Cerebellar cortex (tissue), 1 donor: ENCODE measurements at regions not wholly inside any gene's neighbourhood (a gene's known extent, or its start where the extent isn't known, plus 50 kb on each side); places are given as distances from the start of the nearest gene placed in this dataset.
"Not testable (repeated sequence)": the region's sequence is repeated elsewhere in the genome, so short reads cannot be mapped to it uniquely, and the experiment has no call there.

ENCODE experiments used
- DNase-seq: peaks from one replicate; pipeline ENCODE4 v3.0.0-alpha.2; 2015; ENCODE audit warnings: low spot score

GRCh38 chr1:148264374-148265276, 112.5 kb upstream of the NBPF11 start:
- peak; percentile 83 for DNase-seq

- no peak for DNase-seq
Measured at GRCh38 chr1:148263906-148264255, 111.8 kb upstream of the NBPF11 start.

- peak; percentile 96 for DNase-seq
Measured at GRCh38 chr1:148263128-148263905, 111.2 kb upstream of the NBPF11 start.

- DNase-seq = not testable (repeated sequence)
Measured at GRCh38 chr1:148261684-148262083, 109.6 kb upstream of the NBPF11 start.

GRCh38 chr1:148257886-148258285, 105.8 kb upstream of the NBPF11 start:
- not testable (repeated sequence) for DNase-seq

- DNase-seq = peak; percentile 28
Measured at GRCh38 chr1:148254611-148255429, 102.7 kb upstream of the NBPF11 start.

GRCh38 chr1:148253808-148254207, 101.7 kb upstream of the NBPF11 start:
- not testable (repeated sequence) for DNase-seq

GRCh38 chr1:148248798-148249197, 96.7 kb upstream of the NBPF11 start:
- not testable (repeated sequence) for DNase-seq

- DNase-seq = not testable (repeated sequence)
Measured at GRCh38 chr1:148246258-148246861, 94.3 kb upstream of the NBPF11 start.

- DNase-seq = not testable (repeated sequence)
Measured at GRCh38 chr1:148245843-148246242, 93.8 kb upstream of the NBPF11 start.

- DNase-seq = not testable (repeated sequence)
Measured at GRCh38 chr1:148245443-148245842, 93.4 kb upstream of the NBPF11 start.

- DNase-seq = not testable (repeated sequence)
Measured at GRCh38 chr1:148233250-148233649, 81.2 kb upstream of the NBPF11 start.

GRCh38 chr1:148228846-148229245, 76.8 kb upstream of the NBPF11 start:
- DNase-seq = not testable (repeated sequence)

- not testable (repeated sequence) for DNase-seq
Measured at GRCh38 chr1:148222399-148223159, 70.5 kb upstream of the NBPF11 start.

- DNase-seq = not testable (repeated sequence)
Measured at GRCh38 chr1:148221593-148221992, 69.5 kb upstream of the NBPF11 start.

- DNase-seq = not testable (repeated sequence)
Measured at GRCh38 chr1:148219229-148219628, 67.1 kb upstream of the NBPF11 start.

GRCh38 chr1:148211191-148211590, 59.1 kb upstream of the NBPF11 start:
- not testable (repeated sequence) for DNase-seq

- not testable (repeated sequence) for DNase-seq
Measured at GRCh38 chr1:148210624-148211023, 58.5 kb upstream of the NBPF11 start.

- not testable (repeated sequence) for DNase-seq
Measured at GRCh38 chr1:148210166-148210565, 58.1 kb upstream of the NBPF11 start.

GRCh38 chr1:148202013-148202412, 49.9 kb upstream of the NBPF11 start:
- not testable (repeated sequence) for DNase-seq
